ENCODE measurements at regions not wholly inside any gene's neighbourhood (a gene's known extent, or its start where the extent isn't known, plus 50 kb on each side); places are given as distances from the start of the nearest gene placed in this dataset.
A peak's percentile ranks its signal among the peaks of the same experiment; 100 is the strongest.

- no peak for TF ChIP-seq CTCF (IDR thresholded peaks at IDR 0.05; ENCODE audit: low read depth, low read length)
- DNase-seq (ENCODE audit: low read depth in 2 of 2) = no peak
- H3K4me3 ChIP-seq (replicated peaks in 1 of 2; ENCODE audit: low read depth in 2 of 2, low read length in 2 of 2) = no peak overlapping the region
Measured at GRCh38 chr18:41216341-41217003, 738.6 kb upstream of the PIK3C3 start.

GRCh38 chr18:41207706-41208105 lies 747.3 kb upstream of the PIK3C3 start:
- no peak for DNase-seq (ENCODE audit: low read depth in 2 of 2)
- no peak overlapping the region for H3K4me3 ChIP-seq (replicated peaks in 1 of 2; ENCODE audit: low read depth in 2 of 2, low read length in 2 of 2)
- TF ChIP-seq CTCF (IDR thresholded peaks at IDR 0.05; ENCODE audit: low read depth, low read length) = no peak

GRCh38 chr18:41206341-41206830 lies 748.6 kb upstream of the PIK3C3 start:
- H3K4me3 ChIP-seq (replicated peaks in 1 of 2; ENCODE audit: low read depth in 2 of 2, low read length in 2 of 2) = no peak overlapping the region
- no peak for DNase-seq (ENCODE audit: low read depth in 2 of 2)
- TF ChIP-seq CTCF (IDR thresholded peaks at IDR 0.05; ENCODE audit: low read depth, low read length) = no peak

GRCh38 chr18:41199212-41199611 lies 755.8 kb upstream of the PIK3C3 start:
- TF ChIP-seq CTCF (IDR thresholded peaks at IDR 0.05; ENCODE audit: low read depth, low read length) = no peak
- DNase-seq (ENCODE audit: low read depth in 2 of 2) = no peak
- H3K4me3 ChIP-seq (replicated peaks in 1 of 2; ENCODE audit: low read depth in 2 of 2, low read length in 2 of 2) = no peak overlapping the region

GRCh38 chr18:41197967-41198366 lies 757.1 kb upstream of the PIK3C3 start:
- no peak for DNase-seq (ENCODE audit: low read depth in 2 of 2)
- H3K4me3 ChIP-seq (replicated peaks in 1 of 2; ENCODE audit: low read depth in 2 of 2, low read length in 2 of 2) = no peak overlapping the region
- no peak for TF ChIP-seq CTCF (IDR thresholded peaks at IDR 0.05; ENCODE audit: low read depth, low read length)

GRCh38 chr18:41170346-41170745 lies 784.7 kb upstream of the PIK3C3 start:
- H3K4me3 ChIP-seq (replicated peaks in 1 of 2; ENCODE audit: low read depth in 2 of 2, low read length in 2 of 2) = no peak overlapping the region
- DNase-seq (ENCODE audit: low read depth in 2 of 2) = peak; percentile 43 to 56
- TF ChIP-seq CTCF (IDR thresholded peaks at IDR 0.05; ENCODE audit: low read depth, low read length) = no peak

GRCh38 chr18:41165625-41166024 lies 789.4 kb upstream of the PIK3C3 start:
- no peak overlapping the region for H3K4me3 ChIP-seq (replicated peaks in 1 of 2; ENCODE audit: low read depth in 2 of 2, low read length in 2 of 2)
- no peak for TF ChIP-seq CTCF (IDR thresholded peaks at IDR 0.05; ENCODE audit: low read depth, low read length)
- peak in 1 of 2 donors; percentile 8 for DNase-seq (ENCODE audit: low read depth in 2 of 2)
